ENCODE measurements at regions not wholly inside any gene's neighbourhood (a gene's known extent, or its start where the extent isn't known, plus 50 kb on each side); places are given as distances from the start of the nearest gene placed in this dataset.

DNA sequence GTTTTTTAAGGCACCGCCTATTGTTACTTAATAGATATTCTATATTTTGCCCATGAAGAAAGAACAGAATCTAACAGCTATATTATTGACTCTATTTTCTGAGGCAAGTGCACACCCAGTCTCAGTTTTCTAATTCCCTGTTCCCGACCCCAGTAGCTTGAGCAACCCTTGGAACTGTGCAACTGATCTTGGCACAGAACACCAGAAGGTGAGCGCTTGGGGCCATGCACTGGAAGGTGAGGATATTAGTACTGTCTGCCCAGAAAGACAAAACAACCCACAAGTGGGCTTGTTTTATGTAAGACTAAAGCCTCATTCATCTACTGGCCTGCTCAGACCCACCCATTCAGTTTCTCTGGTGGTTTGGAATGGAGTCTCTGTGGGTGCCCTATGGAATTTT, 188.8 kb upstream of the LINC00305 start:
- Histone ChIP-seq H3K9me3 (ENCODE audit: control insufficient read depth, low read depth, low read length) (no peaks in the 10 kb centered on the region), H3K27ac (ENCODE audit: control insufficient read depth, insufficient read depth, low read length) (no peak overlapping the region), H3K4me1 (ENCODE audit: control insufficient read depth, extremely low read depth, insufficient read depth, low read length) (no peaks in the 10 kb centered on the region), H4K20me1 (ENCODE audit: control insufficient read depth, extremely low read depth, insufficient read depth, low read length) (no peaks in the 10 kb centered on the region), H3K9ac (ENCODE audit: control insufficient read depth, extremely low read depth, insufficient read depth, low read length) (no peak overlapping the region), H3K27me3 (ENCODE audit: control insufficient read depth, extremely low read depth, insufficient read depth, low read length) (no peaks in the 10 kb centered on the region), H3K79me2 (ENCODE audit: control insufficient read depth, insufficient read depth, low read length) (no peaks in the 10 kb centered on the region), H3K4me2 (ENCODE audit: control insufficient read depth, extremely low read depth, insufficient read depth, low read depth, low read length) (no peak overlapping the region), H2AFZ (ENCODE audit: control insufficient read depth, low read length) (no peak overlapping the region), H3K4me3 (ENCODE audit: control insufficient read depth in 2 of 3, extremely low read depth in 1 of 3, insufficient read depth in 2 of 3, low read depth in 1 of 3, low read length in 3 of 3) (no peak overlapping the region), H3K9me1 (ENCODE audit: control insufficient read depth, extremely low read depth, insufficient read depth, low read length) (no peaks in the 10 kb centered on the region), H3K36me3 (ENCODE audit: control insufficient read depth in 2 of 2, extremely low read depth in 1 of 2, insufficient read depth in 2 of 2, low read length in 2 of 2) (no peaks in the 10 kb centered on the region)
- dilution Hi-C loops (cut with MboI; ENCODE audit: extremely low pct_ligation_motif_present, low sequenced_read_pairs): no loop called here
- no peak for FAIRE-seq
- DNase-seq (ENCODE audit: low read depth, low spot score): no peak
- TF ChIP-seq, protein P1, sequence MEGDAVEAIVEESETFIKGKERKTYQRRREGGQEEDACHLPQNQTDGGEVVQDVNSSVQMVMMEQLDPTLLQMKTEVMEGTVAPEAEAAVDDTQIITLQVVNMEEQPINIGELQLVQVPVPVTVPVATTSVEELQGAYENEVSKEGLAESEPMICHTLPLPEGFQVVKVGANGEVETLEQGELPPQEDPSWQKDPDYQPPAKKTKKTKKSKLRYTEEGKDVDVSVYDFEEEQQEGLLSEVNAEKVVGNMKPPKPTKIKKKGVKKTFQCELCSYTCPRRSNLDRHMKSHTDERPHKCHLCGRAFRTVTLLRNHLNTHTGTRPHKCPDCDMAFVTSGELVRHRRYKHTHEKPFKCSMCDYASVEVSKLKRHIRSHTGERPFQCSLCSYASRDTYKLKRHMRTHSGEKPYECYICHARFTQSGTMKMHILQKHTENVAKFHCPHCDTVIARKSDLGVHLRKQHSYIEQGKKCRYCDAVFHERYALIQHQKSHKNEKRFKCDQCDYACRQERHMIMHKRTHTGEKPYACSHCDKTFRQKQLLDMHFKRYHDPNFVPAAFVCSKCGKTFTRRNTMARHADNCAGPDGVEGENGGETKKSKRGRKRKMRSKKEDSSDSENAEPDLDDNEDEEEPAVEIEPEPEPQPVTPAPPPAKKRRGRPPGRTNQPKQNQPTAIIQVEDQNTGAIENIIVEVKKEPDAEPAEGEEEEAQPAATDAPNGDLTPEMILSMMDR (optimal IDR thresholded peaks at IDR 0.05 in 1 of 3, IDR thresholded peaks at IDR 0.05 in 1 of 3, conservative IDR thresholded peaks at IDR 0.05 in 1 of 3; ENCODE audit: extremely low read depth in 1 of 3, insufficient read depth in 2 of 3, low read length in 3 of 3): no peak
- no peak for TF ChIP-seq EZH2 (IDR thresholded peaks at IDR 0.05; ENCODE audit: low read length)

DNA sequence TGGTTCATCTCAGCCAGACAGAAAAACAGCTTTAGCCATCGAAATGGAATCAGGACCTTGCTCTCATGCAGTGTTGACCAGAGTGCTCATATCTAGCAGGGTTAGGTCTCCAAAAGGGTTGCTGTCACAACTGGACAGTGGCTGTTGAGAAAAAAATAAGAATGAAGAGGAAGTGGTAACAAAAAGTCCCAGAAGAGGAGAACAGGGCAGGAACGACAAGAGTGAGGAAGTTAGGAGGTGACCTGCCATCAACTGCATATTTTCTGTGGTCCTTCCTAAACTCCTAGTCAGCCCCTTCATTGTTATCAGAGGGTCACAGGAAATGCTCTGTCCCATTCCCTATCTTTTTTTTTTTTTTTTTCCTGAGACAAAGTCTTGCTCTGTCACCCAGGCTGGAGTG, 188.1 kb upstream of the LINC00305 start:
- H3K36me3 ChIP-seq (ENCODE audit: control insufficient read depth in 2 of 2, extremely low read depth in 1 of 2, insufficient read depth in 2 of 2, low read length in 2 of 2): no peaks in the 10 kb centered on the region
- dilution Hi-C loops (cut with MboI; ENCODE audit: extremely low pct_ligation_motif_present, low sequenced_read_pairs): no loop called here

More for the DNA sequence above, 188.1 kb upstream of the LINC00305 start:
- no peak overlapping the region for H2AFZ ChIP-seq (ENCODE audit: control insufficient read depth, low read length)
- no peaks in the 10 kb centered on the region for H3K9me1 ChIP-seq (ENCODE audit: control insufficient read depth, extremely low read depth, insufficient read depth, low read length)
- FAIRE-seq: no peak
- H3K27me3 ChIP-seq (ENCODE audit: control insufficient read depth, extremely low read depth, insufficient read depth, low read length): no peaks in the 10 kb centered on the region
- H3K4me1 ChIP-seq (ENCODE audit: control insufficient read depth, extremely low read depth, insufficient read depth, low read length): no peaks in the 10 kb centered on the region
- no peaks in the 10 kb centered on the region for H4K20me1 ChIP-seq (ENCODE audit: control insufficient read depth, extremely low read depth, insufficient read depth, low read length)
- no peak overlapping the region for H3K4me2 ChIP-seq (ENCODE audit: control insufficient read depth, extremely low read depth, insufficient read depth, low read depth, low read length)
- DNase-seq (ENCODE audit: low read depth, low spot score): no peak
- H3K79me2 ChIP-seq (ENCODE audit: control insufficient read depth, insufficient read depth, low read length): no peaks in the 10 kb centered on the region
- no peak for TF ChIP-seq EZH2 (IDR thresholded peaks at IDR 0.05; ENCODE audit: low read length)
- TF ChIP-seq, protein P1 (optimal IDR thresholded peaks at IDR 0.05 in 1 of 3, IDR thresholded peaks at IDR 0.05 in 1 of 3, conservative IDR thresholded peaks at IDR 0.05 in 1 of 3; ENCODE audit: extremely low read depth in 1 of 3, insufficient read depth in 2 of 3, low read length in 3 of 3): no peak
- no peak overlapping the region for H3K27ac ChIP-seq (ENCODE audit: control insufficient read depth, insufficient read depth, low read length)
- H3K9ac ChIP-seq (ENCODE audit: control insufficient read depth, extremely low read depth, insufficient read depth, low read length): no peak overlapping the region
- H3K4me3 ChIP-seq (ENCODE audit: control insufficient read depth in 2 of 3, extremely low read depth in 1 of 3, insufficient read depth in 2 of 3, low read depth in 1 of 3, low read length in 3 of 3): no peak overlapping the region
- H3K9me3 ChIP-seq (ENCODE audit: control insufficient read depth, low read depth, low read length): no peaks in the 10 kb centered on the region

All from keratinocyte (primary cell).